ENCODE measurements at regions not wholly inside any gene's neighbourhood (a gene's known extent, or its start where the extent isn't known, plus 50 kb on each side); places are given as distances from the start of the nearest gene placed in this dataset.

- no peak for DNase-seq
- Histone ChIP-seq H4K20me1 (ENCODE audit: insufficient read depth, low read length) (no peaks in the 10 kb centered on the region), H3K4me3 (ENCODE audit: low read length) (no peak overlapping the region), H3F3A (ENCODE audit: insufficient read depth, low read length) (no peaks in the 10 kb centered on the region), H3K4me1 (ENCODE audit: low read length) (no peaks in the 10 kb centered on the region), H2AFZ (ENCODE audit: low read length) (no peak overlapping the region), H3K9me2 (replicated peaks; ENCODE audit: insufficient read depth, low read length) (0 out of 2 replicates have a peak, but pooled peaks cover 3% of the 10 kb centered on the region), H3K79me2 (ENCODE audit: low read length) (no peaks in the 10 kb centered on the region), H3K27ac (ENCODE audit: low read length) (no peak overlapping the region), H3K4me2 (ENCODE audit: low read depth, low read length) (no peak overlapping the region), H3K36me3 (replicated peaks; ENCODE audit: insufficient read depth, low read length) (no peaks in the 10 kb centered on the region), H3K27me3 (replicated peaks; ENCODE audit: insufficient read depth, low read length) (no peaks in the 10 kb centered on the region), H3K9me3 (replicated peaks; ENCODE audit: insufficient read depth, low read length) (no peaks in the 10 kb centered on the region), H3K9ac (ENCODE audit: low read length) (no peak overlapping the region)
- TF ChIP-seq EZH2 (optimal IDR thresholded peaks at IDR 0.05; ENCODE audit: low read depth, low read length): no peak
- no peak for TF ChIP-seq CTCF (IDR thresholded peaks at IDR 0.05; ENCODE audit: low read length)
- TF ChIP-seq EZH2phosphoT487 (IDR thresholded peaks at IDR 0.05; ENCODE audit: low read length): no peak
These were observed 291.4 kb upstream of the TMEM229A start for GRCh38 chr7:124324262-124324661.

- Histone ChIP-seq H3K9ac (ENCODE audit: low read length) (no peak overlapping the region), H4K20me1 (ENCODE audit: insufficient read depth, low read length) (no peaks in the 10 kb centered on the region)
These were observed 290.7 kb upstream of the TMEM229A start for GRCh38 chr7:124323597-124323996.

GRCh38 chr7:124322561-124322960 is 289.7 kb upstream of the TMEM229A start:
- no peaks in the 10 kb centered on the region for H3F3A ChIP-seq (ENCODE audit: insufficient read depth, low read length)
- no peak for TF ChIP-seq CTCF (IDR thresholded peaks at IDR 0.05; ENCODE audit: low read length)
- no peak for TF ChIP-seq EZH2phosphoT487 (IDR thresholded peaks at IDR 0.05; ENCODE audit: low read length)
- TF ChIP-seq EZH2 (optimal IDR thresholded peaks at IDR 0.05; ENCODE audit: low read depth, low read length): no peak
- H4K20me1 ChIP-seq (ENCODE audit: insufficient read depth, low read length): no peaks in the 10 kb centered on the region
- no peak overlapping the region for H3K4me3 ChIP-seq (ENCODE audit: low read length)
- H2AFZ ChIP-seq (ENCODE audit: low read length): no peak overlapping the region
- H3K79me2 ChIP-seq (ENCODE audit: low read length): no peaks in the 10 kb centered on the region
- H3K4me2 ChIP-seq (ENCODE audit: low read depth, low read length): no peak overlapping the region
- no peaks in the 10 kb centered on the region for H3K27me3 ChIP-seq (replicated peaks; ENCODE audit: insufficient read depth, low read length)
- no peak for DNase-seq
- no peaks in the 10 kb centered on the region for H3K4me1 ChIP-seq (ENCODE audit: low read length)
- no peaks in the 10 kb centered on the region for H3K9me3 ChIP-seq (replicated peaks; ENCODE audit: insufficient read depth, low read length)
- 0 out of 2 replicates have a peak, but pooled peaks cover 3% of the 10 kb centered on the region for H3K9me2 ChIP-seq (replicated peaks; ENCODE audit: insufficient read depth, low read length)
- no peak overlapping the region for H3K27ac ChIP-seq (ENCODE audit: low read length)
- no peak overlapping the region for H3K9ac ChIP-seq (ENCODE audit: low read length)
- no peaks in the 10 kb centered on the region for H3K36me3 ChIP-seq (replicated peaks; ENCODE audit: insufficient read depth, low read length)

More at GRCh38 chr7:124323597-124323996, 290.7 kb upstream of the TMEM229A start:
- H3K36me3 ChIP-seq (replicated peaks; ENCODE audit: insufficient read depth, low read length): no peaks in the 10 kb centered on the region
- no peak overlapping the region for H3K27ac ChIP-seq (ENCODE audit: low read length)
- TF ChIP-seq EZH2 (optimal IDR thresholded peaks at IDR 0.05; ENCODE audit: low read depth, low read length) (no peak), EZH2phosphoT487 (IDR thresholded peaks at IDR 0.05; ENCODE audit: low read length) (no peak), CTCF (IDR thresholded peaks at IDR 0.05; ENCODE audit: low read length) (no peak)
- H3K9me2 ChIP-seq (replicated peaks; ENCODE audit: insufficient read depth, low read length): 0 out of 2 replicates have a peak, but pooled peaks cover 3% of the 10 kb centered on the region
- no peak overlapping the region for H2AFZ ChIP-seq (ENCODE audit: low read length)
- no peaks in the 10 kb centered on the region for H3K27me3 ChIP-seq (replicated peaks; ENCODE audit: insufficient read depth, low read length)
- no peak overlapping the region for H3K4me2 ChIP-seq (ENCODE audit: low read depth, low read length)
- H3K9me3 ChIP-seq (replicated peaks; ENCODE audit: insufficient read depth, low read length): no peaks in the 10 kb centered on the region
- H3F3A ChIP-seq (ENCODE audit: insufficient read depth, low read length): no peaks in the 10 kb centered on the region
- no peaks in the 10 kb centered on the region for H3K4me1 ChIP-seq (ENCODE audit: low read length)
- no peak for DNase-seq
- no peaks in the 10 kb centered on the region for H3K79me2 ChIP-seq (ENCODE audit: low read length)
- no peak overlapping the region for H3K4me3 ChIP-seq (ENCODE audit: low read length)

Measured in MM.1S (cell line).